ENCODE measurements at regions not wholly inside any gene's neighbourhood (a gene's known extent, or its start where the extent isn't known, plus 50 kb on each side); places are given as distances from the start of the nearest gene placed in this dataset.

DNA sequence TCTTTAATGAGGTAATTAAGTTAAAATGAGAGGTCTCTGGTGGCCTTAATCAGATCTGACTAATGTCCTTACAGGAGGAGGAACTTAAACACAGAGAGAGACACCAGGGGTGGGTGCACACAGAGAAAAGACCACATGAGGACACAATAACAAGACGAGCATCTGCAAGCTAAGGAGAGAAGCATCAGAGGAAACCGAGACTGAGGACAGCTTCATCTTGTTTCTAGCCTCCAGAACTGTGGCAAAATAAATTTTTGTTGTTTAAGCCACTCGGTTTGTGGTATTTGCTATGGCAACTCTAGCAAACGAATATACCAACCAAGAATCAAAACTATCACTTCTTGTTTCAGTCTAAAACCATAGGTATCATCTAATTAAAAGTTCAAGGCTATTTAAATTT is 400.1 kb downstream of the PID1 start:
- TF ChIP-seq, protein P1, sequence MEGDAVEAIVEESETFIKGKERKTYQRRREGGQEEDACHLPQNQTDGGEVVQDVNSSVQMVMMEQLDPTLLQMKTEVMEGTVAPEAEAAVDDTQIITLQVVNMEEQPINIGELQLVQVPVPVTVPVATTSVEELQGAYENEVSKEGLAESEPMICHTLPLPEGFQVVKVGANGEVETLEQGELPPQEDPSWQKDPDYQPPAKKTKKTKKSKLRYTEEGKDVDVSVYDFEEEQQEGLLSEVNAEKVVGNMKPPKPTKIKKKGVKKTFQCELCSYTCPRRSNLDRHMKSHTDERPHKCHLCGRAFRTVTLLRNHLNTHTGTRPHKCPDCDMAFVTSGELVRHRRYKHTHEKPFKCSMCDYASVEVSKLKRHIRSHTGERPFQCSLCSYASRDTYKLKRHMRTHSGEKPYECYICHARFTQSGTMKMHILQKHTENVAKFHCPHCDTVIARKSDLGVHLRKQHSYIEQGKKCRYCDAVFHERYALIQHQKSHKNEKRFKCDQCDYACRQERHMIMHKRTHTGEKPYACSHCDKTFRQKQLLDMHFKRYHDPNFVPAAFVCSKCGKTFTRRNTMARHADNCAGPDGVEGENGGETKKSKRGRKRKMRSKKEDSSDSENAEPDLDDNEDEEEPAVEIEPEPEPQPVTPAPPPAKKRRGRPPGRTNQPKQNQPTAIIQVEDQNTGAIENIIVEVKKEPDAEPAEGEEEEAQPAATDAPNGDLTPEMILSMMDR (conservative IDR thresholded peaks at IDR 0.05), result no peak
- no peak for TF ChIP-seq ZFX (IDR thresholded peaks at IDR 0.05)

All from C4-2B (cell line).